Hematopoietic multipotent progenitor cell treated with erythropoietin and hydrocortisone succinate and interleukin-3 and kit ligand, for 4 days (in vitro differentiated cells): ENCODE measurements at regions not wholly inside any gene's neighbourhood (a gene's known extent, or its start where the extent isn't known, plus 50 kb on each side); places are given as distances from the start of the nearest gene placed in this dataset.
"Not testable (repeated sequence)": the region's sequence is repeated elsewhere in the genome, so short reads cannot be mapped to it uniquely, and the experiment has no call there.

Experiments
- DNase-seq: peaks from one replicate; pipeline ENCODE4 v3.0.0-alpha.2; 2015

- no peak for DNase-seq
These were observed 54.5 kb upstream of the PRKD1 start for GRCh38 chr14:29982171-29982570.

DNA sequence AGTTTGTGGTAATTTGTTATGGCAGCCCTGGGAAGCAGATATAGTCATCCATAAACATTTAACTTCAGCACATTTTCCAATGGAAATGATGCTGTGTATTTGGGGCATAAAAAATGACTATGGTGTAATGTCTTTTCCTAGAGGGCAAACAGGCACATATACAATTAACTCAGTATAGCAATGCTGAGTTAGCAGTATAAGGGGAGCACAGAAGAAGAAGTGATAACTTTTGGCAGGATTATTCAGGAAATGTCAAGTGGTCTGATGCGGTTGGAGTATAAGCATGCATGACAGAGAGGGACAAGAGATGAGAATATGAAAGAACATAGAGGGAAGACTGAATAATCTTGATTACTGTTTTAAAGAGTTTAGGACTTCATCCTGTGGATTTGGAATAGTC, 55.3 kb upstream of the PRKD1 start:
- no peak for DNase-seq

GRCh38 chr14:29990344-29990857, 62.8 kb upstream of the PRKD1 start:
- not testable (repeated sequence) for DNase-seq

GRCh38 chr14:29990993-29991392, 63.3 kb upstream of the PRKD1 start:
- DNase-seq, result no peak

DNA sequence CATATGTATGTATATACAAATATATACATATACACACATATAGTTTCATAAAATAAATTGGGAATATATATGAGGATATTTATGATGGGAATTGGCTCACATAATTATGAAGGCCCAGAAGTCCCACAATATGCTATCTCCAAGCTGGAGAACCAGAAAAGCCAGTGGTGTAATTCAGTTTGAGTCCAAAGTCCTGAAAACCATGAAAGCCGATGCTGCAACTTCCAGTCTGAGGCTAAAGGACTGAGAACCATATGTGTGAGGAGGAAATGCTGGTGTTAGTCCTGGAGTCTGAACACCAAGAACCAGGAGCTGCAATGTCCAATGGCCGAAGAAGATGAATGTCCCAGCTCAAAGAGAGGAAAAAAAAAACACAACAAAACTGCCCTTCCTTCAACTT, 65.5 kb upstream of the PRKD1 start:
- DNase-seq, result no peak

GRCh38 chr14:29999013-29999539, 71.4 kb upstream of the PRKD1 start:
- no peak for DNase-seq

DNA sequence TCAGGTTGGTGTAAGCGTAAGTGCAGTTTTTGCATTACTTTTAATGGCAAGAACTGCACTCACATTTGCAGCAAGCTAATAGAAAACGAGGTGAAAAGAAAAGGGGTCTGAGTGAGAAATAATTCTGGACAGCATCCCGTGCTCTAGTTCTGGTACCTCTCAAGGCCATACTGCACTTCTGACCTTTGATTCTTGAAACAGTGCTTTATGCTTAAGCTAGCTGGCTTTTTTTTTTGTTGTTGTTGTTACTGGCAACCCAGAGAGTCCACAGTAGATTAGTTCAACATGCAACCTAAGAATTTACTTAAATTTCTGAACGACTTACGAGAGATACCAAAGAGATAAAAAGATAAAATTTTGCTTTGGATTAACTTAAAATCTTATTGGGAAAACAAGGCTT, 75.2 kb upstream of the PRKD1 start:
- DNase-seq, result no peak

DNA sequence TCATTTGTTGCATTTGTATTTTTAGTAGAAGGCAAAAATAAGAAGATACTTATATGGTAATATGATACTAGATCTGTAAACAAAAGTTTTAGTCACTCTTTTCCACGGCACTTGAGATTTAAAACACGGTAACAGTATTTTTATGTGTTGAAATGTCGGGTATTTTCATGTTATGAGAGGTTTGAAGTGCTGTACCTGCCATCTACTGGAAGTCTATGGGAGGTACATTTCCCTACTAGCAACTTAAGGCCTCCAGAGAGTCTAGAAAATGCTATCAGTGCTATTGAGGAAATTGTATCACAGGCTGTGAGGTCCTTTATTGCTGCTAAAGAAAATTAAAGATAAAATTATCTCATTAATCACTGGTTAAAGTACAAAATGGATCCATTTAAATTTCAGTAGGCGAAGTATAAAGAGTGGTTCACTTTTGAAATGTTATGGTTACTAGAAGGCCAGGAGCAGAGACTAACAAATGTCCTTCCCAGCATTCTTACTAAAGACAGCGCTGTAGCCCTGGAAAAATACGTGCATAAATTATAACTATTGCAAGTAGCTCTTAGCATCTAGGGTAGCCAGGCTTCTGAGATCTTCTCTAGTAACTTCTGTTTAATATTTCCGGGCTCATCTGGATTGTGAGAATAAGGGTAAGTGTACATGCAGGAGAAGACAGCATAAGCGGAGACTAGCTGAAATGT, 77.6 kb upstream of the PRKD1 start:
- peak; percentile 66 for DNase-seq

GRCh38 chr14:30006695-30007094, 79.0 kb upstream of the PRKD1 start:
- DNase-seq, result no peak

DNA sequence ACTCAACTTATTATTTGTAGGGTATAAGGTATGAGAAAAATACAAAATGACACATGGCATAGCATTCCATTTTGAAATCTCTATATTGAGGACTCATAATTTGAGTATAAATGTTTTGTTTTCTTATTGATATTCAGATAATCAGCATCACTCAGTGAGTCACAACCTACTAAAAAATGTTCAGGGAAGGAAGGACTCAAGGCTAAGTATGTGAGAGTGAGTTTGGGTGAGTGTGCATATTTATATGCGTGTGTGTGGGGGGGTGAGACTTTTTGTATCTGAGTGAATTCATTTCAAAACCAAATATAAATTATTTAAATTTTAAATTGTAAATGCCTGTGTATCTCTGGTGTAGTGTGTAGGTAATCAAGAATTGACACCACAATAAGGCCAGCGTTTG, 87.8 kb upstream of the PRKD1 start:
- DNase-seq, result no peak

- no peak for DNase-seq
These were observed 88.4 kb upstream of the PRKD1 start for GRCh38 chr14:30016002-30016401.

DNA sequence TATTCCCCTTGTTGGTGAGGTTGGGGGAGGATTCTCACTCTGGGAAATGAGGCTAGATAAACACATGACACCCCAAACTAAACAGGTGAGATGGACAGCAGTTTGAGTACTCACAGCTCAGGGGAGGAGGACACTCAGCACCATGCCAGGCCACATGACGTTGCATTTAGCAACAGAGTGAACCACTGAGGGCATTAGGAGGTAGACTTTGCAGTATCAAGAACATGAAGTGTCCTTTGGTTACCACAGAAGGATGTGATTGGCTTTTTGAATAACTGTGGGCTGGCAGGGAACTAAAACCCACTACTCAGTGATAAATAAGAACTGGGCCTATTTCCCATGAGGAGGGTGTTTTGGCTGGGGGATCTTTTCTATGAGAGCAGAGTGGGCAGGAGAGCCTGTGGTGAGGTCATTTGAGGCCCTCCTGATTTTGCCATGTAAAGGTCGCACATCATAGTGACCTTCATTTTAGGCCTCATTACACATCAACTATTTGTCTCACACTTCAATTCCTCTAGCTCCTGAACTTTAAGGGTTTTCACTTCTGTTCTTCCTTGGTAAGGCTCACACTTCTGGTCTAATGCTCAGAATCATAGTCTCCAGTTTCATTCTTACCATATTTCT, 89.8 kb upstream of the PRKD1 start:
- DNase-seq, result no peak

GRCh38 chr14:30020271-30020670, 92.6 kb upstream of the PRKD1 start:
- no peak for DNase-seq

- no peak for DNase-seq
These were observed 93.0 kb upstream of the PRKD1 start for GRCh38 chr14:30020687-30021086.

DNA sequence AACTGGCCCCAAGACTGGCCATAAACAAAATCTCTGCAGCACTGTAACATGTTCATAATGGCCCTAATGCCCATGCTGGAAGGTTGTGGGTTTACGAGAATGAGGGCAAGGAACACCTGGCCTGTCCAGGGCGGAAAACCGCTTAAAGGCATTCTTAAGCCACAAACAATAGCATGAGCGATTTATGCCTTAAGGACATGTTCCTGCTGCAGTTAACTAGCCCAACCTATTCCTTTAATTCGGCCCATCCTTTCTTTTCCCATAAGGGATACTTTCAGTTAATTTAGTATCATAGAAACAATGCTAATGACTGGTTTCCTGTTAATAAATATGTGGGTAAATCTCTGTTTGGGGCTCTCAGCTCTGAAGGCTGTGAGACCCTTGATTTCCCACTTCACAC, 95.7 kb upstream of the PRKD1 start:
- DNase-seq, result not testable (repeated sequence)

DNA sequence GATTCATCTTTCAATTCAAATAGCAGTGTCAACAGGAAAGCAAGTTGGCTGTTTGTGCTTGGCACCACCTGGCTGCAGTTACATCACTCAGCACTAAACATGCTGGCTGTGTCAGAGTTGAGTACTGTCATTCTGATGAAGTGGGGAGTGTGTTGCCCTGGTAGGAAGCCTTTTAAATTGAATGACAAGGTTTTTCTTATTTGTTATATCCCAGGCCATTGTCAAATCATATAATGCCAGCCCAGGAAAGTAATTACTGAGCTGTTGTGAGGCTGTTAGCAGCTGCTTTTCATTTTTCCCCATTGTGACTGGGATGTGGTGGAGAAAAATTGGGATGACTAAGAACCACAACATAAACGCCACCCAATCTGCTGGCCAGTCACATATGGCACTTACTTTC, 106.5 kb upstream of the PRKD1 start:
- no peak for DNase-seq

DNA sequence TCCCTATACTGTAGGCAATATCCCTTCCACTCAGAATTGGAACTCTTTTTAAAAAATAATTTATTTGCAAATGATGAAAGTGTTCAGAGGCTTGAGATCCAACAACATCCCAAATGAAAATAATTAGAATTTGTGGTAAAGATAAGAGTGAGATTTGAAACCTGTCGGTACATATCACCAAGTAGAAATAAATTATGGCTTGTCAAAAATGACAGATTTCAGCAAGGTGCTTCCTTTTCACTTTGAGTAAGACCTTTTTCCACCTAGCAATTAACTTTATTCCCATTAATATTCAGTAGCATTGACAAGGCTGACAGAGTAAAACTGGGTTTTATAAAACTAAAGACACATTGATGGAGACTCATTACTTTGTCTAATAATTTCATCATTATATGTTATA, 107.7 kb upstream of the PRKD1 start:
- DNase-seq, result no peak

- DNase-seq, result no peak
These were observed 118.1 kb upstream of the PRKD1 start for GRCh38 chr14:30045720-30046119.

DNA sequence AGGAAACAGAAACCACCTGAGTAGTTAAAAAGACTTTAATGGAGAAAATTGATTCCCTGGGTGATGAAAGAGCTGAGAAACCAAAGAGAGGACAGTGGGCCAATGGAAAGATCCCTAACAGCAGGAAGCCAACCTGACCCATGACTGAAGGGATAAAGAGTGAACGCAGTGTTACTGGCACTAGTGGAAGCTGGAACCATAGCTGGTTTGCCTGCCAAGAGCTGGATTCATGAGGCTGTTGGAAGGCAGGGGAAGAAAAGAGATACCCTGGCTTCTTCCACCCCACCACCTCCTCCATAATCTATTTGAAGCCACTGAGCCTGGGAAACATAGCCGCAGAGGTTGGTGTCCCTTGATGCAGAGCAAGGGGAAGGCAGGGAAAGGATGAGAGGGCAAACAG, 125.5 kb upstream of the PRKD1 start:
- DNase-seq, result no peak

DNA sequence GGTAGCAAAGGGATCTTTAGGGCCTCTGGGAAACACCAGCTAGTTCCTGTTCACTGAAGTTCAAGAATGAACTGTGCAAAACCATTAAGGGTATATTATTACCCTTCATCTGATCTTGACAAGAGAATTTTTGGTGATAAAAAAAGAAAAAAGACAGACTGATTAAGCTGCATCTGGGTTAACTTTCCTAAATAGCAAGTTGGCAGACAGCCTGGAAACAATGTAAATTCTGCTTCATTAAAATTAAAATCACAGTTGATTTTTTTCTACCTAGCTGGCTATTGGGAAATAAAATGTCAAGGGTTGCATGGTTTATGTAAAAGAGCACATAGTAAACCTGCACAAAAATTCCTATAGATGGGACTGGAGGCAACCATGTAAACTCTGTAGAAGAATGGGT, 126.6 kb upstream of the PRKD1 start:
- no peak for DNase-seq

DNA sequence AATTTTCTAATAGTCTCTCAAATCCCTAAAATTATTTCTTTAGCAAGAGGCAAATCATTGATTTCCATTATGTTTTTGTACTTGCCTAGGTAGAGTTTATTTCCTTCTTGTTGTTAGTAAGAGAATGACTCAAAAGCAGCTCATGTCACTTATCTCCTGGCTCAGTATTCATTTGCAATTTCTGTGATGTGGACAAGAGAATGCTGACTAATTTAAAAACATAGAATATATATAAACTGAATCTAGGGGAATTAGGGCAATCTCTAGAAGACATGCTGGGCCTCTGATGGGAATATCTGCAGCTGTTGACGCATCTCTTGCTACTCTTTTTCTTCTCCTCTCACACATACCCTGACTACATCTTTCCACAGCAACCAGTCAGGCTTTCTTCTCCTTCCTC, 130.8 kb upstream of the PRKD1 start:
- DNase-seq, result no peak

DNA sequence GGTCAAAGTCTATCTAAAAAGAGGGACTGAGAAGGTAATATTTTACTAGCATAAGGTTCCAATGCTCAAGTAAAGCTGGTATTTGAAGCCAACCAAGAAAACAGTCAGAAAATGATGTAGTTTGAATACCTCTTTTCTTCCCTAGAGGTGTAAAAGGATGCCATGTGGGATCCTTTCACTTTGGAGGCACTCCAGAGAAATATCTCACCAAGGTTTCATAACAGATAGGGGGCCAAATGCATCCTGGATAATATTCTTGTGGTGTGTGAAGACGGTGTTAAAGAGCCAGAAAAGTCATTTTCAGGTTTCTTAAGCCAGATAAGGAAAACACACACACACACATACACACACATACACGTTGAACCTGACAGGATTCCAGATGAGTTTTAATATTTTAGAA, 136.1 kb upstream of the PRKD1 start:
- DNase-seq, result no peak

- no peak for DNase-seq
These were observed 136.8 kb upstream of the PRKD1 start for GRCh38 chr14:30064454-30064853.

- DNase-seq, result no peak
These were observed 141.9 kb upstream of the PRKD1 start for GRCh38 chr14:30069536-30069935.

DNA sequence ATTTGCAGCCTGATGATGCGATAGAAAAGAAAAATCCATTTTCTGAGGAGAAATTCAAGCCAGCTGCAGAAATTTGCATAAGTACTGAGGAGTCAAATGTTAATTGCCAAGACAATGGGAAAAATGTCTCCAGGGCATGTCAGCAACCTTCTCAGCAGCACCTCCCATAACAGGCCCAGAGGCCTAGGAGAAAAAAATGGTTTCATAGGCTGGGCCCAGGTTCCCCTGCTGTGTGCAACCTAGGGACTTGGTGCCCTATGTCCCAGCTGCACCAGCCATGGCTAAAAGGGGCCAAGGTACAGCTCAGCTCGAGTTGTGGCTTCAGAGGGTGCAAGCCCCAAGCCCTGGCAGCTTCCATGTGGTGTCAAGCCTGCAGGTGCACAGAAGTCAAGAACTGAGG, 144.8 kb upstream of the PRKD1 start:
- DNase-seq, result not testable (repeated sequence)
